HCT116 (cell line): ENCODE measurements at regions not wholly inside any gene's neighbourhood (a gene's known extent, or its start where the extent isn't known, plus 50 kb on each side); places are given as distances from the start of the nearest gene placed in this dataset.
"Not testable (repeated sequence)": the region's sequence is repeated elsewhere in the genome, so short reads cannot be mapped to it uniquely, and the experiment has no call there.

Source experiments
- EZH2 ChIP-seq: fragments of 200-600 bp; sonication (generic); IDR thresholded peaks from 2 replicates; pipeline ENCODE4 v1.6.1; 2017; ENCODE audit warnings: antibody characterized with exemption, mixed run types
- JUND ChIP-seq: IDR thresholded peaks from 2 replicates; pipeline ENCODE4 v1.6.1; 2012
- POLR2AphosphoS5 ChIP-seq: IDR thresholded peaks from 2 replicates; pipeline ENCODE4 v1.6.1; 2011; ENCODE audit warnings: mild to moderate bottlenecking, low read depth, low read length, moderate library complexity
- SRF ChIP-seq: IDR thresholded peaks from 2 replicates; pipeline ENCODE4 v1.6.1; 2012; ENCODE audit warnings: low read depth
- TCF7L2 ChIP-seq: IDR thresholded peaks from 2 replicates; pipeline ENCODE4 v1.7.0; 2011; ENCODE audit warnings: borderline replicate concordance, inconsistent platforms; ENCODE audit not compliant: insufficient read depth, insufficient read length; ENCODE audit errors: extremely low read depth
- TF ChIP-seq, protein P1 (sequence below), 3 experiments: fragments of 200-600 bp in 1 of 3; sonication (generic) in 1 of 3; IDR thresholded peaks in 2 of 3; conservative IDR thresholded peaks in 1 of 3; 2 replicates each; pipeline ENCODE4 v1.5.1; 2012 to 2017; ENCODE audit warnings: low read depth in 2 of 3, low read length in 2 of 3, antibody characterized with exemption in 1 of 3, borderline replicate concordance in 1 of 3, control low read depth in 1 of 3, mild to moderate bottlenecking in 1 of 3, mixed read lengths in 1 of 3, mixed run types in 1 of 3, moderate library complexity in 1 of 3; ENCODE audit not compliant: insufficient read depth in 1 of 3
- TF ChIP-seq, protein P2 (sequence below): IDR thresholded peaks from 2 replicates; pipeline ENCODE4 v1.6.1; 2012

DNA sequence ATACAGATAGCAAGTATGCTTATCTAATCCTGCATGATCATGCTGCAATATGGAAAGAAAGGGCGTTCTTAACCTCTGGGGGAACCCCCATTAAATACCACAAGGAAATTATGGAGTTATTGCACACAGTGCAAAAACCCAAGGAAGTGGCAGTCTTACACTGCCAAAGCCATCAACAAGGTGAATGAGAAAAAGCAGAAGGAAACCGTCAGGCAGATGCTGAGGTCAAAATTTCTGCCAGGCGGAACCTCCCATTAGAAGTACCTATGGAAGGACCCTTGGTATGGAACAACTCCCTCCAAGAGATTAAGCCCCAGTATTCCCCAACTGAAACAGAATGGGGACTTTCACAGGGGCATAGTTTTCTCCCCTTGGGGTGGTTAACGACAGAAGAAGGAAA is 580.7 kb downstream of the PRR32 start:
- not testable (repeated sequence) for TF ChIP-seq EZH2, TCF7L2, POLR2AphosphoS5, SRF, JUND
- TF ChIP-seq, protein P1, sequence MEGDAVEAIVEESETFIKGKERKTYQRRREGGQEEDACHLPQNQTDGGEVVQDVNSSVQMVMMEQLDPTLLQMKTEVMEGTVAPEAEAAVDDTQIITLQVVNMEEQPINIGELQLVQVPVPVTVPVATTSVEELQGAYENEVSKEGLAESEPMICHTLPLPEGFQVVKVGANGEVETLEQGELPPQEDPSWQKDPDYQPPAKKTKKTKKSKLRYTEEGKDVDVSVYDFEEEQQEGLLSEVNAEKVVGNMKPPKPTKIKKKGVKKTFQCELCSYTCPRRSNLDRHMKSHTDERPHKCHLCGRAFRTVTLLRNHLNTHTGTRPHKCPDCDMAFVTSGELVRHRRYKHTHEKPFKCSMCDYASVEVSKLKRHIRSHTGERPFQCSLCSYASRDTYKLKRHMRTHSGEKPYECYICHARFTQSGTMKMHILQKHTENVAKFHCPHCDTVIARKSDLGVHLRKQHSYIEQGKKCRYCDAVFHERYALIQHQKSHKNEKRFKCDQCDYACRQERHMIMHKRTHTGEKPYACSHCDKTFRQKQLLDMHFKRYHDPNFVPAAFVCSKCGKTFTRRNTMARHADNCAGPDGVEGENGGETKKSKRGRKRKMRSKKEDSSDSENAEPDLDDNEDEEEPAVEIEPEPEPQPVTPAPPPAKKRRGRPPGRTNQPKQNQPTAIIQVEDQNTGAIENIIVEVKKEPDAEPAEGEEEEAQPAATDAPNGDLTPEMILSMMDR (IDR thresholded peaks at IDR 0.05 in 2 of 3, conservative IDR thresholded peaks at IDR 0.05 in 1 of 3; ENCODE audit: borderline replicate concordance in 1 of 3, insufficient read depth in 1 of 3, low read depth in 2 of 3, low read length in 2 of 3): not testable (repeated sequence)
- TF ChIP-seq, protein P2, sequence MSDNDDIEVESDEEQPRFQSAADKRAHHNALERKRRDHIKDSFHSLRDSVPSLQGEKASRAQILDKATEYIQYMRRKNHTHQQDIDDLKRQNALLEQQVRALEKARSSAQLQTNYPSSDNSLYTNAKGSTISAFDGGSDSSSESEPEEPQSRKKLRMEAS: not testable (repeated sequence)
